Activated T-helper 1 cell treated with anti-CD3 and anti-CD28 coated beads, Interleukin-12 subunit alpha, Interleukin-12 subunit beta, Interleukin-2, Interleukin-4 antibody, amounts not matched to agents 30 ng/mL and 10 ng/mL and 1 ng/mL, durations not matched to agents 14 hours and 24 hours and 36 hours (primary cell): ENCODE measurements at regions not wholly inside any gene's neighbourhood (a gene's known extent, or its start where the extent isn't known, plus 50 kb on each side); places are given as distances from the start of the nearest gene placed in this dataset.

Experiments
- DNase-seq: peaks from one replicate; pipeline ENCODE4 v3.0.0; 2021; ENCODE audit warnings: low spot score
- H3K27ac Mint-ChIP-seq: one replicate; pipeline ENCODE4 v1.8.0; 2021; ENCODE audit warnings: mild to moderate bottlenecking, mixed read lengths
- H3K27me3 Mint-ChIP-seq: one replicate; pipeline ENCODE4 v1.8.0; 2022; ENCODE audit warnings: mild to moderate bottlenecking, moderate library complexity, mixed read lengths; ENCODE audit not compliant: insufficient read depth
- H3K36me3 Mint-ChIP-seq: one replicate; pipeline ENCODE4 v1.8.0; 2021; ENCODE audit warnings: low read depth, mixed read lengths
- H3K4me1 Mint-ChIP-seq: one replicate; pipeline ENCODE4 v1.8.0; 2021; ENCODE audit warnings: low read depth, mixed read lengths
- H3K4me3 Mint-ChIP-seq: one replicate; pipeline ENCODE4 v1.8.0; 2021; ENCODE audit warnings: mild to moderate bottlenecking, moderate library complexity, mixed read lengths
- H3K9me3 Mint-ChIP-seq: one replicate; pipeline ENCODE4 v1.8.0; 2021; ENCODE audit warnings: mixed read lengths
- intact Hi-C: fragments of 100-400 bp; cut with micrococcal nuclease; formaldehyde crosslinking; loops from one replicate; pipeline ENCODE4 v1.15.1; 2024

DNA sequence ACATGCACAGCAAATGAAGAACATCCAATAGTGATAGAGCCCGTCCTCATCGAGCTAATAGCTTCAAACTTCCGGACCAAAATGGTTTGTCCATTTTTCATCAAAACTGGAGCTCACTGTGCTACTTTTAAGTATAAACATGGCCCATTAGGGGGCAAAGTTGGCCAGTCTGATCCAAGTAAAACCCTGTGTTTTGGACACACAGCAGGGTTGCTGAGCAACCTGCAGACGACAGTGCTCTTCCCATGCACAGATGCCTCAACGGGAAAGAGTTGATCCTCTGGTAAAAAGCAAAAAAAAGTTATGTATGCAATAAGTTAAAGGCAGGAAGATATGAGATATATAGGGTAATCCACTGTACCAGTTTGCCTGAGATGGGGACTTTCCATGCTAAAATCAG is 244.0 kb upstream of the THBS1 start:
- Mint-ChIP-seq H3K36me3 (no peaks in the 10 kb centered on the region), H3K27me3 (no peaks in the 10 kb centered on the region), H3K4me3 (no peak overlapping the region), H3K9me3 (no peaks in the 10 kb centered on the region), H3K4me1 (no peaks in the 10 kb centered on the region), H3K27ac (no peak overlapping the region)
- no peak for DNase-seq
- intact Hi-C loops = no loop called here

- intact Hi-C loops = no loop called here
These were observed 242.6 kb upstream of the THBS1 start for GRCh38 chr15:39338251-39338650.

DNA sequence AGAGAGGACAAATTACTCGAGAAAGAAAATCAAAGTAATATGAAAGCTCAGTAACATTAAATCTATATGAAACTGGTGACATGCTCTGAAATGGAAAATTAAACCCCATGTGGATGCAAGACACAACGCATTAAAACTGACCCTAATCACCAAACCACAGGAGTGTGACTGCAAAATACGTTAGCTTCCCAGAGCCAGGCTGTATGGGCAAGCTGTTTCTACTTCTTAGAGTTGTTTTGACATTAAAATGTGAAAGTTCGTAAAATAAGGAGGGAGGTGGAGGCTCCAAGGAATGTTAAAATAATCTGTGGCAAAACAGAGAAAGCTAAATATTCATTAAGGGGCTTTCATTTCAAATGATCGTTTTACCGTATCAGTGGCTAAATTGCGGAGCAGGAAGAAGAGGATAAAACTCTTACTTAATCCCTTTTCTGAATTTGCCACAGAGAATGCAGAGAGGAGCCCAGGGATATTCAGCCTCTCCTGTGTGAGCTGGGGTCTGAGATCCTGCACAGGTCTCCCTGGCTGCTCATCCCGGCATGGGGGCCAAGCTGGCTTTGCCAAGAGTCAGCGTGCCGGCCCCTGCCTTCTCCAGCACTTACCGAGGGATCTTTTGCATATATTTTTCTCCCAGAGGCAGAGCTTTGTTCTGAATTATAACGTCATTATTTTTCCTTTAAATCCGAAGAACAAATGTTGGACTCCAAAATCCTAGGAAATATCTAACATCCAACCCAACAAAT is 239.8 kb upstream of the THBS1 start:
- Mint-ChIP-seq H3K36me3 (no peaks in the 10 kb centered on the region), H3K4me1 (no peaks in the 10 kb centered on the region), H3K27me3 (no peaks in the 10 kb centered on the region), H3K9me3 (no peaks in the 10 kb centered on the region), H3K27ac (no peak overlapping the region), H3K4me3 (no peak overlapping the region)
- DNase-seq = no peak
- intact Hi-C loops = no loop called here

More at GRCh38 chr15:39338251-39338650, 242.6 kb upstream of the THBS1 start:
- no peaks in the 10 kb centered on the region for H3K27me3 Mint-ChIP-seq
- no peak overlapping the region for H3K4me3 Mint-ChIP-seq
- no peak for DNase-seq
- H3K27ac Mint-ChIP-seq = no peak overlapping the region
- H3K36me3 Mint-ChIP-seq = no peaks in the 10 kb centered on the region
- no peaks in the 10 kb centered on the region for H3K4me1 Mint-ChIP-seq
- H3K9me3 Mint-ChIP-seq = no peaks in the 10 kb centered on the region

GRCh38 chr15:39344662-39345141 is 236.2 kb upstream of the THBS1 start:
- H3K36me3 Mint-ChIP-seq = no peaks in the 10 kb centered on the region
- no peak for DNase-seq
- H3K4me3 Mint-ChIP-seq = no peak overlapping the region
- intact Hi-C loops = no loop called here
- no peak overlapping the region for H3K27ac Mint-ChIP-seq
- no peaks in the 10 kb centered on the region for H3K9me3 Mint-ChIP-seq
- no peaks in the 10 kb centered on the region for H3K4me1 Mint-ChIP-seq
- H3K27me3 Mint-ChIP-seq = no peaks in the 10 kb centered on the region

DNA sequence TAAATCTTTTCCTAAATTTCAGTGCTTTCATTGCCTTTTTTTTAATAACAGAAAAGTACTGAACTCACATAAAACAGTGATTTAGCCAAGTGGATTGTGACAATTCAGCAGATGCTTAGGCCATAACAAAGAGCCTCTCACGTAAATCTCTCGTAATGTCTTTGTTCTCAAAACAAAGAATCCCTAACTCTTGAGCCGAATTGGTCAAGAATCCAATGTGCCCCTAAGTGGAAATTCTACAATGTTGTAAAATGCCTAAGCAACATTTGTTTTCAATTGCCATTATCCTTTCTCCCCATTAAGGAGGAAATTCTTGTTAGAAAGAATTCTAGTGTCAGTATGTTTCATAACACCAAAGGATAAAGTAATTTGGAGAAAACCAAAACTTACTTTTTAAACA is 235.7 kb upstream of the THBS1 start:
- intact Hi-C loops = no loop called here
- Mint-ChIP-seq H3K9me3 (no peaks in the 10 kb centered on the region), H3K4me1 (no peaks in the 10 kb centered on the region), H3K27me3 (no peaks in the 10 kb centered on the region), H3K27ac (no peak overlapping the region), H3K4me3 (no peak overlapping the region), H3K36me3 (no peaks in the 10 kb centered on the region)
- DNase-seq = no peak

GRCh38 chr15:39347453-39347852 is 233.4 kb upstream of the THBS1 start:
- Mint-ChIP-seq H3K27me3 (no peaks in the 10 kb centered on the region), H3K4me3 (no peak overlapping the region), H3K4me1 (no peaks in the 10 kb centered on the region), H3K36me3 (no peaks in the 10 kb centered on the region), H3K27ac (no peak overlapping the region), H3K9me3 (no peaks in the 10 kb centered on the region)
- DNase-seq = no peak
- intact Hi-C loops = no loop called here

DNA sequence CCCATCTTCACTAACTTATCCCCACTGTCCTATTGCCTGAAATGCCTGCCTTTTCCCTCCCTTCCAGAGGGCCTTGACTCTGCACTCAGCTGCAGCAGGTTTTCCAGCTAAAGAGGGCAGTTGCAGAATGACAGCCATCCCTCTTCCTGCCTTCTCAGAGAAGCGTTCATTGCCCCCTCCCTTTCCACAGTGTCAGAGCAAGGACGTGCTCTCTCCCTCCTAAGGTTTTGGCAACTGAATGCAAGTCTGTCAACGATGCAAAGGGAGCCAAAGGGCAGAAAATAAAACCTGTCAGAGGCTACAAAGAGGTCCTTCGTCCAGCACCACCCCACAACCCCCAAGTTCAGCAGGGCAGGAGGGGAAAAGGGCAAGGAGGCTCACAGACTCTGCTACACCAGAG is 230.1 kb upstream of the THBS1 start:
- Mint-ChIP-seq H3K27ac (no peak overlapping the region), H3K36me3 (no peaks in the 10 kb centered on the region), H3K9me3 (no peaks in the 10 kb centered on the region), H3K4me1 (no peaks in the 10 kb centered on the region), H3K27me3 (no peaks in the 10 kb centered on the region), H3K4me3 (no peak overlapping the region)
- intact Hi-C loops = no loop called here
- no peak for DNase-seq

DNA sequence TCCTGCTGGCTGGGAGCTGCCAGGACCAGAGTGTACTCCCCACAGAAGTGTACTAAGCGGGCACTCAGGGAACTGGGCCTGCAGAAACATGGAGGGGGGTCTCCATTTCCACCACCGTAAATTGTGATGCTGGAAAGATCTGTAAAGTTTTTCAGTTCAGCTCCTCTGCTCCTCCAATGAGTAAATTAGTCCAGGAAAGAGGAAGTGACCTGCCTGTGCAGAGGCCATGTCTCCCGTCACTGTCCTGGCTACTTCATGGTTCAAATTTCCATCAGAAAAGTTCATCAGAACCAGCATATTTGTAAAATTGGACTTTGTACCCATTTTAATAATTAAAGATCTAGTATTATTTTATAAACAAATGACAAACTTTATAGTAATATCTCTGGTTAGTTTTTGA is 226.7 kb upstream of the THBS1 start:
- no peak for DNase-seq
- intact Hi-C loops = no loop called here
- Mint-ChIP-seq H3K27me3 (no peaks in the 10 kb centered on the region), H3K36me3 (no peaks in the 10 kb centered on the region), H3K4me1 (no peaks in the 10 kb centered on the region), H3K4me3 (no peak overlapping the region), H3K9me3 (no peaks in the 10 kb centered on the region), H3K27ac (no peak overlapping the region)

DNA sequence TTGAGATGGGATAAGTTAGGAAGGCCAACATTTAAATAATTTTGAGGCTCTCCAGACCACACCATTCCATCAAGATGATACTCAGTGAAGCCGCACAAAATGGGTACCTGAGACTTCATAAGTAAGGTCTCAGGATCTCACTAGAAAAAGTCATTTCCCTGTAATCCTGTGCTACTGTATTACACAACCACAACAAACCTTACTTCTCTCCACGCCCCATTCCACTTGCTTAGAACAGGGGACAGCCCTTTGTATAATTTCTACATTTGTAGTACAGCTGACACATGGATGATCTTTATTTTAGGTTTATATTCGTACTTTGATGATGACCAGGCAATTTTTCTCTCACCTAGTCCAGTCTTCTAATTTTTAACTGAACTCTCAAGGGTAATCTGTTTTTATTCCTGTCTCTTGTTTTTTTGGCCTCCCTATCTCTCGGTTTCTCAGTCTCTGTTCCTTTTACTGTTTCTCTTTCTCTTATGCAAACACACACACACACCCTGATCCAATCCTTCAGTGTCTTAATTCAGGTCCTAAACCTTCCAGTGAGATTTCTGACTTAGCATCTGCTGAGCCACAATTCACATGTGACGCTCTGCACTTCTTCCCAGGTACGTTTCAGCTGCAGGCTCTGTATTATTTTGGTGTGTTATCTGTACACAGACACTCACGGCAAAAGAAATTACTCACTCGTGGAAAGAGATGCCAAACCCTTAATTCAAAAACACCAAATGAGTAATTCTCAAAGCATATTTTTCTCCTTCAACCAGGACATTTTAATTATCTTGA is 223.2 kb upstream of the THBS1 start:
- intact Hi-C loops = no loop called here
- Mint-ChIP-seq H3K9me3 (no peaks in the 10 kb centered on the region), H3K27ac (no peak overlapping the region), H3K4me3 (no peak overlapping the region), H3K36me3 (no peaks in the 10 kb centered on the region), H3K27me3 (peaks cover 2% of the 10 kb centered on the region), H3K4me1 (no peaks in the 10 kb centered on the region)
- DNase-seq = no peak

- no peak for DNase-seq
- Mint-ChIP-seq H3K4me1 (no peaks in the 10 kb centered on the region), H3K4me3 (no peak overlapping the region), H3K27ac (no peak overlapping the region), H3K9me3 (no peaks in the 10 kb centered on the region), H3K36me3 (no peaks in the 10 kb centered on the region), H3K27me3 (peaks cover 2% of the 10 kb centered on the region)
- intact Hi-C loops = no loop called here
These were observed 222.3 kb upstream of the THBS1 start for GRCh38 chr15:39358441-39359041.

DNA sequence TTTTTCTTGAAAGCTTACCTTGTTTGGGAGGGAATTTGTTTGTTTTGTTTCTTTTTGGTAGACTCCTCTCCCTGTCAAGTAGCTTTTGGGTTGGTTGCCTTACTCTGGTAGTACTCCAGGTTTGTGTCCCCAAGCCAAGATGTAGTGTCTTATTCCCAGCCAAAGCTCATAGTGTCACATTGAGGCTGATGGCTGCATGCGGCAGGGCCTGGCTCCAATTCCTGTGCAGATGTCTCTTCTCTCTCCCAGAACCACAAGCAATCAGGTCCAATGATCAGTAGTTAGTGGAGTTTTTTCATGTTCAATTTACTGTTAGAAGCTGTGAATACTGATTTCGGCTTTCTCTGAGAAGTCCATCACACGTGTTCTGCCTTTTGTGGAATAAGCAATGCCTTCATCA is 221.1 kb upstream of the THBS1 start:
- Mint-ChIP-seq H3K27me3 (peaks cover 5% of the 10 kb centered on the region), H3K27ac (no peak overlapping the region), H3K36me3 (no peaks in the 10 kb centered on the region), H3K4me1 (no peaks in the 10 kb centered on the region), H3K9me3 (no peaks in the 10 kb centered on the region), H3K4me3 (no peak overlapping the region)
- no peak for DNase-seq
- intact Hi-C loops = no loop called here

- Mint-ChIP-seq H3K9me3 (no peaks in the 10 kb centered on the region), H3K36me3 (no peaks in the 10 kb centered on the region), H3K4me3 (no peak overlapping the region), H3K27ac (no peak overlapping the region), H3K4me1 (no peaks in the 10 kb centered on the region), H3K27me3 (peaks cover 8% of the 10 kb centered on the region)
- intact Hi-C loops = no loop called here
- DNase-seq = no peak
These were observed 220.4 kb upstream of the THBS1 start for GRCh38 chr15:39360452-39360851.

DNA sequence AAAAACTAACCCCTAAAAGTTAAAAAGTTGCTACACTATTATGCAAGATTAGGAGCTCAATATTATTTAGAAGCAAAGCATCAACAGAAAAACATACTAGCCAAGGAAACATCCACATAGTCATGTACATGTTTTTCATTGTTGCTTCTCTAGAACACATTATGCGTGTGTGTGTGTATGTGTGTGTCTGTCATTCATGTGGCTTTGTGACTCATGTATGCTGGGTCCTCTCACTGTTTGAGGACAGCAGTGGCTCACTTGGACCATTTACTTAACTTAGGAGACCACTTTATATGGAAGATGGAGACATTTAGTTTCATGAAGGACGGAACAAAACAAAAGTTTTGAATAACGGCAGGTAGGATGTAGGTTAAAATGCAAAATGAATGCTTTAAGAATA is 219.4 kb upstream of the THBS1 start:
- Mint-ChIP-seq H3K9me3 (no peaks in the 10 kb centered on the region), H3K36me3 (no peaks in the 10 kb centered on the region), H3K27me3 (peaks cover 8% of the 10 kb centered on the region), H3K4me1 (no peaks in the 10 kb centered on the region), H3K27ac (no peak overlapping the region), H3K4me3 (no peak overlapping the region)
- no peak for DNase-seq
- intact Hi-C loops = no loop called here
